ENCODE measurements at regions not wholly inside any gene's neighbourhood (a gene's known extent, or its start where the extent isn't known, plus 50 kb on each side); places are given as distances from the start of the nearest gene placed in this dataset.

DNA sequence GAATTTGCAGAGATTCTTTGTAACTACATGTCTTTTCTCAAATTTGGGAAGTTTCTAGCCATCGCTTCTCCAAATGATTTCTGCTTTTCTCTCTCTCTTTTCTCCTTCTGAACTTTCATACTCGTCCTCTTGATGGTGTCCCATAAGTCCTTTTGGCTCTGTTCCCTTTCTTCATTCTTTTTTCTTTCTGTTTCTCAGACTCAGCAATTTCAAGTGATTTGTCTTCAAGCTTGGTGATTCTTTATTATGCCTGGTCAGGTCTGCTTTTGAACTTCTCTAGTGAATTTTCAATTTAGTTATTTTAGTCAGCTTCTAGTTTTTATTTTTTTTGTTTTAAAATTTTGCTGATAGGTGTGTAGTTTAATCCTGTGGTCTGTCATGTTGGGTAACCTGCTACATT lies 57.6 kb upstream of the EEF1E1 start:
- TF ChIP-seq, protein P1, sequence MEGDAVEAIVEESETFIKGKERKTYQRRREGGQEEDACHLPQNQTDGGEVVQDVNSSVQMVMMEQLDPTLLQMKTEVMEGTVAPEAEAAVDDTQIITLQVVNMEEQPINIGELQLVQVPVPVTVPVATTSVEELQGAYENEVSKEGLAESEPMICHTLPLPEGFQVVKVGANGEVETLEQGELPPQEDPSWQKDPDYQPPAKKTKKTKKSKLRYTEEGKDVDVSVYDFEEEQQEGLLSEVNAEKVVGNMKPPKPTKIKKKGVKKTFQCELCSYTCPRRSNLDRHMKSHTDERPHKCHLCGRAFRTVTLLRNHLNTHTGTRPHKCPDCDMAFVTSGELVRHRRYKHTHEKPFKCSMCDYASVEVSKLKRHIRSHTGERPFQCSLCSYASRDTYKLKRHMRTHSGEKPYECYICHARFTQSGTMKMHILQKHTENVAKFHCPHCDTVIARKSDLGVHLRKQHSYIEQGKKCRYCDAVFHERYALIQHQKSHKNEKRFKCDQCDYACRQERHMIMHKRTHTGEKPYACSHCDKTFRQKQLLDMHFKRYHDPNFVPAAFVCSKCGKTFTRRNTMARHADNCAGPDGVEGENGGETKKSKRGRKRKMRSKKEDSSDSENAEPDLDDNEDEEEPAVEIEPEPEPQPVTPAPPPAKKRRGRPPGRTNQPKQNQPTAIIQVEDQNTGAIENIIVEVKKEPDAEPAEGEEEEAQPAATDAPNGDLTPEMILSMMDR (IDR thresholded peaks at IDR 0.05) = no peak
- TF ChIP-seq POLR2A (IDR thresholded peaks at IDR 0.05) = no peak
